Stimulated activated CD8-positive, alpha-beta memory T cell treated with anti-CD3 and anti-CD28 coated beads, Interleukin-15, amount 100 ng/mL, for 24 hours (primary cell): ENCODE measurements at regions not wholly inside any gene's neighbourhood (a gene's known extent, or its start where the extent isn't known, plus 50 kb on each side); places are given as distances from the start of the nearest gene placed in this dataset.

Experiments used
- DNase-seq: peaks from one replicate; pipeline ENCODE4 v3.0.0-alpha.2; 2020; ENCODE audit warnings: low read depth

DNA sequence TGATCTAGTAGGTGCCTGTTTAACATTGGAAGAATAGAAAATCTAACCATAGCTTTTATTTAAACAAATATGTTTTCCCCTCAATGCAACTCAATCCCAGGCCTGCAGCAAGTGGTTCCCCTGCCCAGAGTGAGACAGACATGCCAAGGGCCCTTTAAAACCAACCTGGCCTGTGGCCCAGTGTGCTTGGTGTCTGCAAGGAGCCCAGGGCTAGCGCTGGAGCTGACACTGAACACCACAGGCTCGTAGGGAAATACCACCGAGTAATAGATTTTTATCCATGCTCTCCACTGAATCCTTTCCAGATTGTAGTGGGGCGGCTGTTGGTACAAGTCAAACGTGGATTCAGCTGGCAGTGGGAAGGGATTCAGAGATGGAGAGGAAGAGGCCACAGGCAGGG is 95.6 kb upstream of the NRXN3 start:
- no peak for DNase-seq

DNA sequence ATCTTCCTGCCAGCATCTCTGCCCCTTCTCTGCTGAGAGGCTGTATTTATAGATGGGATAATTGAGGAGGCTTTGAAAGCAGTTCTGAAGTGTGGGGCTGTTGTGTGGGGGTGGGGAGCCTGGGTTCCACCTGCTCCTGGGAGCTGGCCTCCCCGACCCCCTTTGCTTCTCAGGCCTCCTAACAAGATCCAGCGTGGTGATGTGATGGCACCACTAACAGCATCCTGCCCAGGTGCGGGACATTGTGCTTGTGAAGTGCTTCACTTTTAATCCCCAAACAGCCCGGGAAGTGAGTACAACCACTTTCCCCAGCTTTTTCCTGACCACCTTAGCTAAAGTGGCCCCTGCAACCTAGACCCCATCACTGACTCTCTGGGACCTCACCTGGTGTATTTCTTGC is 95.1 kb upstream of the NRXN3 start:
- DNase-seq = no peak

- no peak for DNase-seq
Observed at GRCh38 chr14:78075555-78076277, 94.5 kb upstream of the NRXN3 start.

GRCh38 chr14:78081245-78081644 is 88.9 kb upstream of the NRXN3 start:
- DNase-seq = no peak

GRCh38 chr14:78083837-78084236 is 86.3 kb upstream of the NRXN3 start:
- no peak for DNase-seq

DNA sequence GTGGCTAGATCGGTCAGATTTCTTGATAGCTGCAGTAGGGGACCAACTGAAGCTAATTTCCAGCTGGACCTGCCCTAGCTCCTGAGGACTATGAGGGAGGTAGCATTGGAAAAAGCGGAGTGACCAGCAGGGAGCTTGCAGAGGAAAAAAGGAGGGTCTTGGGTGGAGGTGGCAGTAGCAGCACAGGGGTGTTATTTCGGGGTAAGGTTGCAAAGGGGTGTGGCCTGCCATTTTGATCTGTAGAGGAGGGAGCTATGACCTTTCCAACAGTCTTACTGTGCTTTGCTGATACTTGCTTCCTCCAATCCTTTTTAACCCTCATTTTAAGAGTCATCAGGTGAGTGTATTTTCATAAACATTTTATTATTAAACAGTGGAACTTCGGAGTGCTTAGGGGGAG is 83.8 kb upstream of the NRXN3 start:
- DNase-seq = no peak

- no peak for DNase-seq
Observed at GRCh38 chr14:78088916-78089315, 81.3 kb upstream of the NRXN3 start.

GRCh38 chr14:78090864-78091263 is 79.3 kb upstream of the NRXN3 start:
- DNase-seq = no peak

DNA sequence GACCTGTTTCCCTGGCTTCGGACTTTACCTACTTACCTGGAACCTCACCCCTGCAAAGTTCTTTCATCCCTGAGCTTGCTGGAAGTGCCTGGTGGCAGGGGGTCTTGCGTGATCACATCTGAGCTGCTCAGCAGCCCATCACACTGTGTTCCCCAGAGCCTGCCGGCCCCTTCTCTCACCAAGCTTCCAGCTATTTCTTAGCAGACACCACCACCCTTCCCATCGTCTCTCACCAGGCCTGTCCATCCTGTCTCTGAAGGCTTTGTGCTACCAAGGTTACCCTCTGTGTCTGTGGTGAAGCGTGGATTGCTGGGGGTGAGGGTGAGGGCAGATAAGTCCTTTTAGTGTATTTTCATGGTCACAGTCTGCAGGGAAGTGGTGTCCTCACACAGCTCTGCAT is 78.8 kb upstream of the NRXN3 start:
- no peak for DNase-seq

GRCh38 chr14:78092040-78092439 is 78.1 kb upstream of the NRXN3 start:
- no peak for DNase-seq

GRCh38 chr14:78103271-78103670 is 66.9 kb upstream of the NRXN3 start:
- DNase-seq = no peak

DNA sequence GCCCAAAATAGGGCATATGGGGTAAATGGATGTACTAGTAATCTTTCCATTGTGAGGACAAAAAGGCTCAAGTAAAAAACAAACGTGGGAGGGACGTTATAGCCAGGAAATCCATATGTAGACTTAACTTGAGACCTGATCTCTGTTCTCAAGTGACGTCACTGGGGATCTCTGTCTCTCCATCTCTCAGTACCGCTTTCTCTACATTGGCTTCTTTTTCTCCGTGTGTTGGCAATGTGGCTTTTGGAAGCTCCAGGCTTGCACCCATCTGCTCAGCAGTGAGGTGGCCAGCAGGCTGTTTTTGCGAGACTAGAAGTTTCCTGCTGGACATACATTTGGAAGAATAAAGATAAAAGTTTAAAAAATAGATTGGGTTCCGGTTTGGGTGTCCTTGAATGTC is 66.0 kb upstream of the NRXN3 start:
- DNase-seq = no peak

DNA sequence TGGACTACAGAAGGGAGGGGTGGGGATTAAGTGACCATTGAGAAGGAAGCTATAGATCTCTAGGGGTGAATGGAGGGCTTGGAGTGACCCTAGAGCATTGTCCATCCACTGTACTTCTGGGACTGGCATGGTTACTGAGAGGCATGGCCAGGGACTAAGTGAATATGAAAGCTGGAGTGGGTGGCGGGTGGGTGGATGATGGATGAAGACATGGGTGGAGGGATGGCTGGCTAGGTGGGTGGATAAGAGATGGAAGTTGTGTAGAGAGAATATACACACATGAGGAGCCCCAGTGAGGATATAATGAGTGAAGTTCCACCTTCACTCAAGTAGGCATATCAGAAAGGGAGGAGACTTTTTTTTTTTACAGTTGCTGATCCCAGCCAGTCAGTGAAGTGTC is 65.5 kb upstream of the NRXN3 start:
- DNase-seq = no peak

DNA sequence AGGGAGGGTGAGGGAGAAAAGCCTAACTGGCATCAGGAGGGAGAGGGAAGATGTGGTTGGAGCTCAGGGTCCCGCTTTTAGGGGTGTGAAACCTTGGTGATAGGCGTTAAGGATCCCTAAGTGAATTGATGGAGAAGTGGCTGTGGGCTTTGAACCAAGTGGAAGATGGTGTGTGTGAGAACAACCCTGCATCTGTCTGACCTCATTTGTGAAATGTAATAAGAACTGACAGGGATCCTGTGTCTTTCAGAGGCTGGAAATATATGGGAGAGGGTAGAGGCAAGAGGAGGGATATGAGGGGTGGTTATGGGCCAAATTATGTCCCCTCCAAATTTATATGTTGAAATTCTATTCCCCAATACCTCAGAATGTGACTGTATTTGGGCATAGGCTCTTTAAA is 63.8 kb upstream of the NRXN3 start:
- DNase-seq = no peak

GRCh38 chr14:78107166-78107565 is 63.0 kb upstream of the NRXN3 start:
- DNase-seq = no peak

- no peak for DNase-seq
Observed at GRCh38 chr14:78119440-78119839, 50.7 kb upstream of the NRXN3 start.
